GM12865 (cell line): ENCODE measurements at regions not wholly inside any gene's neighbourhood (a gene's known extent, or its start where the extent isn't known, plus 50 kb on each side); places are given as distances from the start of the nearest gene placed in this dataset.

Experiments used
- DNase-seq: peaks from one replicate; pipeline ENCODE4 v3.0.0; 2010; ENCODE audit warnings: low read depth
- H3K4me3 ChIP-seq: 2 replicates; pipeline ENCODE4 v1.5.1; 2011; ENCODE audit warnings: mild to moderate bottlenecking, low read depth, low read length, control low read depth
- CTCF ChIP-seq: IDR thresholded peaks from 2 replicates; pipeline ENCODE4 v1.5.1; 2011; ENCODE audit warnings: low read length, control low read depth, low read depth, inconsistent platforms; ENCODE audit not compliant: insufficient read depth; ENCODE audit errors: missing control alignments

GRCh38 chr5:17878541-17878940 is 244.3 kb downstream of the TAF11L14 start:
- H3K4me3 ChIP-seq: no peak overlapping the region
- no peak for DNase-seq
- no peak for TF ChIP-seq CTCF

GRCh38 chr5:17879276-17879675 is 245.0 kb downstream of the TAF11L14 start:
- no peak overlapping the region for H3K4me3 ChIP-seq
- TF ChIP-seq CTCF: no peak
- no peak for DNase-seq

- no peak for DNase-seq
- no peak overlapping the region for H3K4me3 ChIP-seq
- TF ChIP-seq CTCF: no peak
Observed at GRCh38 chr5:17880869-17881268, 246.6 kb downstream of the TAF11L14 start.

GRCh38 chr5:17882760-17883488 is 248.7 kb downstream of the TAF11L14 start:
- no peak for DNase-seq
- no peak for TF ChIP-seq CTCF
- no peak overlapping the region for H3K4me3 ChIP-seq

GRCh38 chr5:17888155-17888554 is 253.9 kb downstream of the TAF11L14 start:
- no peak for TF ChIP-seq CTCF
- no peak overlapping the region for H3K4me3 ChIP-seq
- DNase-seq: no peak

- no peak for TF ChIP-seq CTCF
- no peak overlapping the region for H3K4me3 ChIP-seq
- DNase-seq: no peak
Observed at GRCh38 chr5:17890501-17890900, 256.2 kb downstream of the TAF11L14 start.

- no peak for DNase-seq
- TF ChIP-seq CTCF: no peak
- H3K4me3 ChIP-seq: no peak overlapping the region
Observed at GRCh38 chr5:17891881-17892280, 257.6 kb downstream of the TAF11L14 start.
